HG03280 (cell line): ENCODE measurements at regions not wholly inside any gene's neighbourhood (a gene's known extent, or its start where the extent isn't known, plus 50 kb on each side); places are given as distances from the start of the nearest gene placed in this dataset.

Experiments
- ATAC-seq: cut with Tn5 transposase; IDR thresholded peaks from one replicate; pipeline ENCODE4 v1.9.1; 2021; ENCODE audit warnings: mild to moderate bottlenecking, moderate library complexity; ENCODE audit not compliant: unreplicated experiment

DNA sequence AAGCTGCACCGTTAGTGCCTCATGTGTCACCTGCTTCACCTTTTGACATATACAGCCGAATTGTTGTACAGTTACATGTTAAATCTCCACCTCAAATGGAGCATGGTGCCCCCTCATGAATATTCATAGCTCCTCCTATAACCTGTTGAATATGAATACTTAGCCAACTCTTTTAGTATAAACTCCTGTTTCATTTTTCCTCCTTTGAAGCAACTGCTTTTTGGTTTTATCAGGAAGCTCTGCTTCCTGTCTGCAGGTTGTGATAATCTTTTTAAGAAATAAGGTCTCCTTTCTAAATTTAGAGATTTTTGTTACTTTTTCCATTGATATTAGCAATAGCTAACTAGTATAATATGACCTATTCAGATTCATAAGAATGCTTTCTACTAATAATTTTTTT is 1429.2 kb upstream of the AGA start:
- no peak for ATAC-seq

- ATAC-seq: no peak
Measured at GRCh38 chr4:178881937-178882336, 1439.7 kb upstream of the AGA start.

DNA sequence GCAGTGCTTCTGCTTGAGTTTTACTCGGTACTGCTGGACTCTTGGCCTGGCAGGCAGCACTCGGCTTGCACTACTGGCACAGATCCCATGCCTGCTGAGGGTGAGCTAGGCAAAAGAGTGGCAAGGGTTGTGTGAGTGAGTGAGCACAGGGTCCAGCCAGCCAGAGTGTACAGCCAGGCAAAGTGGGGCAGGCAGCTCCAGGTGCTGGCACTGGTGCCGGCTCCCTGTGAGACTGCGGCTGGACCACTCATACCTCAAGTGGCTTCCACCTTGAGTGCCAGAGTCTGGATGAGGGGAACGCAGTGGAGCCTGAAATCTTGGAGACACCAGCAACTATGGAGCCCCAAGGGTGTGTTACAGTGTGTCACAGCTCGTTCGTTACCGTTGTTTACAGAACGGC is 1451.9 kb upstream of the AGA start:
- no peak for ATAC-seq

DNA sequence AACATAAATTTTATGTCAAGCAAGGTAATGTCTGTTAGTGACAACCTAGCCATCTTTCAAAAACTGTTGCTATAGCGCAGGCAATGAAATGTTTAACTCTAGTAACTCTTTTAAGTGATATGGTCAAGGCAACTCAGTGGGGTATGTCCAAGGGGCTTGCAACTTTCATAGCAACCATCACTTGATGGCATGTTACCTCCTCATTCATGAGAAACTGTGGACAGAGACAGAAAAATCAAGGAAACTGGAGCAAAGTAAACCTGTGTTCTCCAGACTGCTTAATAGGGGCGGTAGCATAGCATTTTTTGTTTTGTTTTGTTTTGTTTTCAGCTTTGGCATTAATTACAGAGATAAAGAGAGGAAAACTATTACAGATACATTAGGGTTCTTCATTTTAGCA is 1456.8 kb upstream of the AGA start:
- no peak for ATAC-seq

- ATAC-seq: no peak
Measured at GRCh38 chr4:178917756-178918155, 1475.5 kb upstream of the AGA start.

- no peak for ATAC-seq
Measured at GRCh38 chr4:178937130-178937529, 1494.9 kb upstream of the AGA start.

GRCh38 chr4:178941975-178942374 is 1499.7 kb upstream of the AGA start:
- ATAC-seq: no peak

DNA sequence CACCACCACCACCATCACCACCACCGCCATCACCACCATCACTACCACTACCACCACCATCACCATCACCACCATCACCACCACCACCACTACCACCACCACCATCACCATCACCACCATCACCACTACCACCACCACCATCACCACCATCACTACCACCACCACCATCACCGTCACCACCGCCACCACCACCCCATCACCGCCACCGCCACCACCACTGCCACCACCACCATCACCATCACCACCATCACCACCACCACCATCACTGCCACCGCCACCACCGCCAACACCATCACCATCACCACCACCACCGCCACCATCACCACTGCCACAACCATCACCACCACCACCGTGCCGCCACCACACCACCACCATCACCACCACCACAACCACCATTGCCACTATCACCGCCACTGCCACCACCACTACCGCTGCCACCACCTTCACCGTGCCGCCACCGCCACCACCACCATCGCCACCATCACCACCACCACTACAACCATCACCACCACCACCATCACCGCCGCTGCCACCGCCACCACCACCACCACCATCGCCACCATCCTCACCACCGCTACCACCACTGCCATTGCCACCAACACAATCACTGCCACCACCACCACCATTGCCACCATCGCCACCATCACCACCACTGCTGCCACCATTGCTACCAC is 1511.3 kb upstream of the AGA start:
- no peak for ATAC-seq

DNA sequence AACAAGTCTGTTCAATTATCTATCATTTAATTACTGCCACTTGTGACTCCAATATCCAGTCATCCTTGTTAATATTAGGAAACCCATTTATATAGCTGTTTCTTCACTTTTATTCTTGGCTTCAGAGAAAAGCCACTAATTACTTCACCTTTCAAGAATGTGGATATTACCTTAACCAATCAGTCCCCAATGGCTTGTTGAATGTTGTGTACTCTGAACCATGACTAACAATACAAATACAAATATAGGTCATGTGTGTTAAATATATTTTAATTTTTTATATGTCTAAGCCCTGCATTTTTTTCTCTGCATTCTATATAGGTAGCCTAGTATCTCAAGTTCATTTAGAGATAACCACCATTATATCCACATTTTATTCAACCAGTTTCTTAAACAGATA is 1513.4 kb upstream of the AGA start:
- no peak for ATAC-seq

DNA sequence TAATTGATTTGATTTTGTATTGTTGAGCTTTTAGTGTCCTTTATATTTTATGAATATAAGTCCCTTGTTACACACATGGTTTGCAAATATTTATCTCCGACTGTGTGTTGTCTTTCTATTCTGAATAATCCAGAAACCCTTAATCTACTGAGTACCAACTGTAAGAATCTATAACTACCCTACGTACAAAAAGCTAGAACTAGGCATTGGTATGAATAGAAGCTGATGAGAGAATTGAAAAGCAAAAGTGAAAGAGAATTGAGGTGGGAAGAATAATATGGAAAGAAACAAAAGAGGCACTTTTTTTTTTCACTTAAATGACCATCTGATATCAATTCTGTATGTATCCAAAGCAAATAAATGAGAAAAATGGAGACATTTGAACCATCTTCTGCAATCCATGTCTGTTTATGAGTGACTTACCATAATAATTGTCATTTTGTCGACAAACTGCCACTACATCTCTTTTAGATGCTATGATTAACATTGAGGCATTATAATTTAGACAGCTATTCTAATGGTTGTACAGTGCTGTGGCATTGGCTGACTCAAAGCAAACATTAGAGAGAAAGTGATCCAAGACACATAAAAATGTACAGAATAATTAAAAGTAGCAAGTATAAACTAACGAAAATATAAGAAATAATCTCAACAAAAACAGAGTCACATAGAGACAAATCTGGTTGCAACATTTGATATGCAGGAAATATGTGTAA is 1516.6 kb upstream of the AGA start:
- ATAC-seq: no peak

DNA sequence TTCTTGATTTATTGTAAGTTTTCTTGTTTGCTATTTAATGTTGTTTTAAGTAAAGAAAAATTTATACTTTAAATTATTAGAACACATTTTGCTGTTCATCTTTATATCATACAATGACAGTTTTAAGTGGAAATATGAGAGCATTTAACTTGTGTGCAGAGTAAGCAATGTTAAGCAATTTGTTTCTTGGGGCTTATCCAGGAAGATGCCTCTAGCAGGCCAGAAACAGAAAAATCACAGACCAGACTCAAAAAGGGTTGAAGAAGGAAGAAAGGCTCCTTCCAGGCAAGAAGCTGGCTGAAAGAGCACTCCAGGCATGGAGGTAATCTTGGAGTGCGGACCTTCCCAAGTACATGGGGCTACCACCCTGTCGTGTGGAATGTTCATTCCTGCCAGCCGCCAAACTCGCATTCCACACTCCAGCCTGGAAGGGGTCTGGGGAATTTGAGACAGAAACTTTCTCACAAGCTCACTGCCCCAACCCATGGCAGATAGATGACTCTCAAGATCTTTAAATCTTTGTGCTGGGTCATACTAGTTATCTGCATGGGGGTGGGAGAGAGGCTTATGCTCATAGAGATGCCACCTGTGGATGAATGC is 1521.3 kb upstream of the AGA start:
- no peak for ATAC-seq

DNA sequence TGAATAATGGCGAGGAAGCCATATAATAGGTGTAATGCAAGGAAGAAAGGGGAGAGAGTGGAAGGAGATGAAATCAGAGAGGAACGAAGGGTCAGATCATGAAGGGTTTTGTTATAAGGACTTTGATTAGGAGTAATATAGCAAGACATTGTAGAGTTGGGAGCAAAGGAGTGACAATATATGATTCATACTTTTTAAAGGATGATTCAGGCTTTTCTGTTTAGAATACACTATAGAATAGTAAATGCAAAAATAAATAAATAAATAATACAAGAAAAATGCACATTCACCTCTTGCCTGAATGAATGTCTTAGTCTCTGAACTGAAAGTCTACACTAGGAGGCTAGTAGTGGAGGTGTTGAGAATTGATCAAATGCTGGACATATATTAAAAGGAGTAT is 1524.4 kb upstream of the AGA start:
- no peak for ATAC-seq

DNA sequence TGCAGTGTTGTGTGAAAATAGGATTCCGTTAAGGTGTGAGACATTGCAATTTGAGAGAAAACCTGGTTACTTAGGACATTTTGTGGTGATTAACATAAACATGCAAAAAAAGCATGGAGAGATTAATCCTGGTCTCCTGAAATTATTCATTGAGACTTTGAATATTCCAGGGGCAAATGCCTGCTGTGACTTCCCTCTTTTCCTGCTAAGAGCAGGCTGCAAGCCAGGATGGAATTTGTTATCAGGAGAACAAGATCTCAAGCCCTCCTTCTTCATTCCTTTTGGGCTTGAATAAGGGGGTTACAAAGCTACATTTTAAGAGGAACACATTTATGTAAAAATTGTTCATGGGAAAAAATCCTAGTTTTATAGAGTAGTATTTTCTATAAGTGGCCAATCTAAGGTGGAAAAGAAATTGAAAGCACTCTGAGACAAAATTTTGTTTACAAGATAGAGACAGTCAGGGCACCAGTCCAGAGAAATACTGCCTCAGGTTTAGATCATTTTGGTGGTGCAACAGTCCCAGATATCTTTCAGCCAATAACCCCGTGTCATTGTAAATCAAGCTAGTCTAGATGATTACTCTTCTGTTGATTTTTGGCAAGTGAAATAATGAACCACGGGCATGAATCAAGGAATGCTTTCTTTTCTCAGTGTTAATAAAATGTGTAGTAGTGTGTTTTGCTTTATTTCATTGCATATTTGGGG is 1528.3 kb upstream of the AGA start:
- no peak for ATAC-seq

GRCh38 chr4:178976861-178977260 is 1534.6 kb upstream of the AGA start:
- ATAC-seq: no peak

DNA sequence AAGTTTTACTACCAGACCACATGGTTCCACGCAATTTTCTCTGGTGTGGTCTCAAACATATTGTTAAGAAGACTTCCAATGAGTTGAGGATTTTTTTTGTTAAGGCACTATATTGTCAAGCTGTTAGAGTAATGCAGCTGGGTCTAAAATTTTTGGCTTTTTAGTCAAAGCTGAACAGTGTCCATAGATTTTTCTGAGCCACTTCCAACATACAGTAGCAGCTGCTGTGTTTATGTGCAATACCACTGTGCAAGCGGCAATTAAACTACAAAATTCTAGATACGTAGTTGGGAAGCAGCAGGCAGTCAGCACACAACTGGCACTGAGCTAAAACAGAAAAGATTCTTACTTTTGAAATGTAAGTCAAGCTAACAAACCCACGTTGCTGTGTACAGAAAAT is 1551.1 kb upstream of the AGA start:
- ATAC-seq: no peak

DNA sequence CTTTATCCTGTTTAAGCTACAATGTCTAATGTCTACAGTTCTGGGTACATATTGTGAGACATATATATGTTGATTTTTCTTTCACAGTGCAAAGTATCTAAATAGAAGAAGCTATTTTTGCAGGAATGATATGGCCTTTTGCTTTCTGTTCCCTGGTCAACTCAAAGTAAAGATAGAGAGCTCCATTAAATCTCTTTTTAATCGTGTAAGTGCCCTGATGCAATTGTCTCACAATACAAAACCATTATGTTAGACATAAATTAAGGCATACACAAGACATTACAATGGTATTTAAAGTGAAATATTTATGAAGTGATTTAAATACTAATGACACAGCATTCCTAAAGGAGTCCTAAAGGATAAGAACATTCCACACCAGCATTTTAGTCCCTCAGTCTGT is 1559.7 kb upstream of the AGA start:
- ATAC-seq: no peak

DNA sequence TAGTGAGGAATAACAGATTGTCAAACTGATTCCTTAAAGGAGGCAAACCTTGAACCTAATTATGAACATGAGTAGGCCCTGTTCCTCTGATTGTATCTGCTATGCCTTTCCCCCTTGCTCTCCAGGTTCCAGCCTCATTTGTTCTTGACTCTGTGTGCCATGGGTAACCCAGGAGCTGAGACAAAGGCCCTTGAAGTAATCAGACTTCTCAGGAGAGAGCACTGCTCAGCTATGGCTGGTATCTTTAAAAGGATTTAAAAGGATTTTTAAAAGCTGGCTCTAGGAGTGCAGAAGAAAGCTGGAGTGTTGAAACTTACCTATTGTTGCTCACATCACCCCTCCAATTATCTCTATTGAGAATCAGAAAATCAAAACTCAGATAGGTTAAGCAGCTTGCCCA is 1565.5 kb upstream of the AGA start:
- ATAC-seq: no peak

GRCh38 chr4:179017581-179017980 is 1575.3 kb upstream of the AGA start:
- no peak for ATAC-seq

GRCh38 chr4:179027569-179027968 is 1585.3 kb upstream of the AGA start:
- no peak for ATAC-seq

DNA sequence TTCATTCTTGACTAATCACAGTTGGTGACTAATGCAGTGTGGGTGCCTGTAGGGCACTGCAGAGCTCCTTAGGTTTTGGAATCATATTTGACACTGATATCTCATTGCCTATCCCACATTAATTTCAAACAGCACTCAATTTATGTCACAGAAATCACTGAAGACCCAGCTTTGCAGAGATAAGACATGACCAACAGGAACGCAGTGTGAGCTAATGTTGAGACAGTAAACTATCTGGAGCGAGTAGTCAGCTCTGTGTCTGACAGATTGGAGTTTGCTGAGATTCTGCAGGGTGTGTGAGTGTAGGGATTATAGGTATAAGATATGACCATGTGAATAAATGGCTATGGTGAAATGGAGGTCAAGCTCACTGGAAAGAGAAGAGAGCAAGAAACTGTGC is 1586.1 kb upstream of the AGA start:
- ATAC-seq: no peak

DNA sequence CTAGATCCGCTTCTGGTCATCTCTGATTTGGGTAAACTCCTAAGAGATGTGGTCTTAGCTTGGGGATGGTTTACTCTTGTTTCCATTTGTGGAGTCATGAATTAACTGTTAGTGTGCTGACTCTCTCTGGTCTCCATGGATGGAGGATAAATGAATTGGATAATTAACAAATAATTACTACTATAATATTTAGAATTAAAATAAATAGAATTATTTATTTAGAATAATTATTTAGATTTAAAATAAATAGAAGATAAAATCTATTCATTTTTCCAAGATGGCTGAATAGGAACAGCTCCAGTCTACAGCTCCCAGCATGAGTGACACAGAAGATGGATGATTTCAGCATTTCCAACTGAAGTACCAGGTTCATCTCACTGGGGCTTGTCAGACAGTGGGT is 1587.4 kb upstream of the AGA start:
- ATAC-seq: no peak

GRCh38 chr4:179040259-179040658 is 1598.0 kb upstream of the AGA start:
- ATAC-seq: no peak
